ENCODE measurements at regions not wholly inside any gene's neighbourhood (a gene's known extent, or its start where the extent isn't known, plus 50 kb on each side); places are given as distances from the start of the nearest gene placed in this dataset.

DNA sequence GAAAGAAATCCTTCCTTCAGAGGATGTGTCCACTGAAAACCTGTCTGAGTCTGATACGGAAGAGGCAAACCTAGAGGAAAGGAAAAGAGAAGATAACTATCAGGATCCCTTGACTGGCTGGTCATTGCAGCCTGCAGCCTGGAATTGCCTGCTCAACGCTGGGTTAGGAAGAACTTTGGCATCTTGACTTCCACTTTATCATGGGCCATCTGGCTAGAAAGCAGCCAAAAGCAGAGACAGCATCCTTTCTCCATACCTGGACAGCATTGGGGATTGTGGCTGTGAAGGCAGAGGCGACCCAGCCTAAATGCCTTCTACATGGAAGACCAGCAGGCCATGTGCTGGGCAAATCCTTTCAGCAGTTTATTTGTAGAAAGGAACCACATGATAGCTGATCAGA is 58.7 kb upstream of the PTPN3 start:
- Histone ChIP-seq H3K4me2 (no peak overlapping the region), H4K20me1 (ENCODE audit: insufficient read depth) (no peaks in the 10 kb centered on the region), H3K27me3 (ENCODE audit: insufficient read depth, low read depth) (no peaks in the 10 kb centered on the region), H3K27ac (no peak overlapping the region), H3K9ac (no peak overlapping the region), H3K79me2 (ENCODE audit: insufficient read depth, low read depth) (no peaks in the 10 kb centered on the region), H3K36me3 (ENCODE audit: insufficient read depth) (no peaks in the 10 kb centered on the region), H3K4me3 (IDR thresholded peaks at IDR 0.05; ENCODE audit: insufficient read depth, low read depth, low read length) (no peak overlapping the region), H2AFZ (ENCODE audit: low read depth) (no peak overlapping the region), H3K4me1 (ENCODE audit: low read depth, poor library complexity, severe bottlenecking) (no peaks in the 10 kb centered on the region)
- TF ChIP-seq, protein P1, sequence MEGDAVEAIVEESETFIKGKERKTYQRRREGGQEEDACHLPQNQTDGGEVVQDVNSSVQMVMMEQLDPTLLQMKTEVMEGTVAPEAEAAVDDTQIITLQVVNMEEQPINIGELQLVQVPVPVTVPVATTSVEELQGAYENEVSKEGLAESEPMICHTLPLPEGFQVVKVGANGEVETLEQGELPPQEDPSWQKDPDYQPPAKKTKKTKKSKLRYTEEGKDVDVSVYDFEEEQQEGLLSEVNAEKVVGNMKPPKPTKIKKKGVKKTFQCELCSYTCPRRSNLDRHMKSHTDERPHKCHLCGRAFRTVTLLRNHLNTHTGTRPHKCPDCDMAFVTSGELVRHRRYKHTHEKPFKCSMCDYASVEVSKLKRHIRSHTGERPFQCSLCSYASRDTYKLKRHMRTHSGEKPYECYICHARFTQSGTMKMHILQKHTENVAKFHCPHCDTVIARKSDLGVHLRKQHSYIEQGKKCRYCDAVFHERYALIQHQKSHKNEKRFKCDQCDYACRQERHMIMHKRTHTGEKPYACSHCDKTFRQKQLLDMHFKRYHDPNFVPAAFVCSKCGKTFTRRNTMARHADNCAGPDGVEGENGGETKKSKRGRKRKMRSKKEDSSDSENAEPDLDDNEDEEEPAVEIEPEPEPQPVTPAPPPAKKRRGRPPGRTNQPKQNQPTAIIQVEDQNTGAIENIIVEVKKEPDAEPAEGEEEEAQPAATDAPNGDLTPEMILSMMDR (conservative IDR thresholded peaks at IDR 0.05; ENCODE audit: low read depth, low read length), result no peak

DNA sequence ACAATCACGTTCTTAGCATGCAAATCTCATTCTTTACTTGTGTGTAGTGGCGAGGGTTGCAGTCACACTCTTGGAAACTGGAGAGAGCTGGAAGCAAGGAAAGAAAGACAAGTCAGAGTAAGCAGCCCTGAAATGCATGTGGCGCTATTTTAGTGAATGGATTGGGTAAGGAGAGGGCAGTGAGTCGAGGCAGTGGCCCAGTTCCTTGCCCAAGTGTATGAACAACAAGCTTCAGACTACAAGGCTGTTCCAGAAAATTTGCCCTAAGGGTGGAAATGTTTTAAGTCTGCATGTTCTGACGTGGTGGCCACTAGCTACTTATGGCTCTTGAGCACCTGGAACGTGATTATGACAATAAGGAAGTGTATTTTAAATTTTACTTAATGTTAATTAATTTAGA is 59.4 kb upstream of the PTPN3 start:
- H3K4me1 ChIP-seq (ENCODE audit: low read depth, poor library complexity, severe bottlenecking), result no peaks in the 10 kb centered on the region
- H4K20me1 ChIP-seq (ENCODE audit: insufficient read depth), result no peaks in the 10 kb centered on the region
- no peaks in the 10 kb centered on the region for H3K79me2 ChIP-seq (ENCODE audit: insufficient read depth, low read depth)
- H3K9ac ChIP-seq, result no peak overlapping the region
- no peaks in the 10 kb centered on the region for H3K27me3 ChIP-seq (ENCODE audit: insufficient read depth, low read depth)
- H3K36me3 ChIP-seq (ENCODE audit: insufficient read depth), result no peaks in the 10 kb centered on the region
- H3K4me3 ChIP-seq (IDR thresholded peaks at IDR 0.05; ENCODE audit: insufficient read depth, low read depth, low read length), result no peak overlapping the region
- TF ChIP-seq, protein P1 (conservative IDR thresholded peaks at IDR 0.05; ENCODE audit: low read depth, low read length), result no peak
- H3K27ac ChIP-seq, result no peak overlapping the region
- no peak overlapping the region for H3K4me2 ChIP-seq
- H2AFZ ChIP-seq (ENCODE audit: low read depth), result no peak overlapping the region

DNA sequence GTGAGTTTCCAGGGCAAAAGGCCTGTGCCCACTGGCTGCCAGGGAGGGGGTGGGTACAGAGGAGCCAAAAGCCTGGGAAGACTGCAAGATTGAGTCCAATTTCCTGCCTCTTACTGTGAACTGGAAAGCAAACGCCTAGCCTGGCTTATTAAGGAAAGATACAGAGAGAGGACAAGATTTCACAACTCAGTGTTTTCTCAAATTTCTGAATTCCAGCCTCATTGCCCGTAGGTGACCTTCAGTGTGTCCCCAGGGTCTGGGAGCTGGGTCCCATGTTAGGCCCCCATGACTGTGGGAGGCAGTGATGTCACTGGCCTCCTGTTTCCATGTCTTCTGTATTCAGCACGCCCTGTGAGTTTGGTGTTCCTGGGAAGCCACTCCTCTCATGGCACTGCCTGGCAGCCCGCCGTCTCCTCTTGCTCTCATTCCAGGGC is 60.6 kb upstream of the PTPN3 start:
- Histone ChIP-seq H3K4me1 (ENCODE audit: low read depth, poor library complexity, severe bottlenecking) (no peaks in the 10 kb centered on the region), H3K9ac (no peak overlapping the region), H4K20me1 (ENCODE audit: insufficient read depth) (no peaks in the 10 kb centered on the region), H3K4me2 (no peak overlapping the region), H3K79me2 (ENCODE audit: insufficient read depth, low read depth) (no peaks in the 10 kb centered on the region), H3K4me3 (IDR thresholded peaks at IDR 0.05; ENCODE audit: insufficient read depth, low read depth, low read length) (no peak overlapping the region), H3K27ac (no peak overlapping the region), H3K27me3 (ENCODE audit: insufficient read depth, low read depth) (no peaks in the 10 kb centered on the region), H3K36me3 (ENCODE audit: insufficient read depth) (no peaks in the 10 kb centered on the region), H2AFZ (ENCODE audit: low read depth) (no peak overlapping the region)
- TF ChIP-seq, protein P1 (conservative IDR thresholded peaks at IDR 0.05; ENCODE audit: low read depth, low read length), result no peak

DNA sequence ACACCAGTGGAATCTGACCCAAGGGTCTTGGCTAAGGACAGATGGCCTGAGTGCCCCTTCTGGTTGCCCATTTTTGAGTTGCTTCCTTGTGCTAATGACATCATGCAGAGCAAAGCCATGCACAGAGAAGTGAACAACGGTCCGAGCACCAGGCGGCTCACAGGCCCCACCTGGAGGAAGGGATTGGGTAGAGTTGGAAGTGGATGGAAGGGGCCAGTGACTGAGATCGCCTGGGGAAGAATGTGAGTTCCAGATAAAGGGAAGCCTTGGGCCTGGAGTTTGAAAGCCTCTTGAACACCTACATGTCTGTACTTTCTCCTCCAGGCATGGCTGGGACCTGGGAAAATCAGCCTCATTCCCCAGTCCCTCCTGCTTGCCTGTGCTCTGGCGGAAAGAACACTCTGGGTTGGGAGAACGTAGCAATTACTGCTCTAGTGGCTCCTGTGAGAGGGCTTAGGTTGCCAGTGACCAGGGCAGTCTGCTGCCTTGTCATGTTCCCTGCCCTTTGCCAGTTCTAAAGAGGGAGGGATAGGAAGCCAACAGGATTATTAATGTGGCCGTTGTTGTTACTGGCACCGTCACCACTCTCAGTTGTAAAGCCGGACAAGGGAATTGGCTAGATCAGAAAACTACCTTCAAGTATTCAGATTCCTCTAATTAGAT is 62.5 kb upstream of the PTPN3 start:
- Histone ChIP-seq H2AFZ (ENCODE audit: low read depth) (no peak overlapping the region), H3K27ac (no peak overlapping the region)

More for the DNA sequence above, 62.5 kb upstream of the PTPN3 start:
- Histone ChIP-seq H3K27me3 (ENCODE audit: insufficient read depth, low read depth) (no peaks in the 10 kb centered on the region), H4K20me1 (ENCODE audit: insufficient read depth) (no peaks in the 10 kb centered on the region), H3K4me3 (IDR thresholded peaks at IDR 0.05; ENCODE audit: insufficient read depth, low read depth, low read length) (no peak overlapping the region), H3K4me1 (ENCODE audit: low read depth, poor library complexity, severe bottlenecking) (no peaks in the 10 kb centered on the region), H3K79me2 (ENCODE audit: insufficient read depth, low read depth) (no peaks in the 10 kb centered on the region), H3K4me2 (no peak overlapping the region), H3K36me3 (ENCODE audit: insufficient read depth) (no peaks in the 10 kb centered on the region), H3K9ac (no peak overlapping the region)
- TF ChIP-seq, protein P1 (conservative IDR thresholded peaks at IDR 0.05; ENCODE audit: low read depth, low read length), result no peak
